GM19468 (cell line): ENCODE measurements at regions not wholly inside any gene's neighbourhood (a gene's known extent, or its start where the extent isn't known, plus 50 kb on each side); places are given as distances from the start of the nearest gene placed in this dataset.
"Not testable (repeated sequence)": the region's sequence is repeated elsewhere in the genome, so short reads cannot be mapped to it uniquely, and the experiment has no call there.

Source experiments
- ATAC-seq: cut with Tn5 transposase; IDR thresholded peaks from one replicate; pipeline ENCODE4 v1.9.1; 2021; ENCODE audit warnings: mild to moderate bottlenecking, moderate library complexity, moderate number of reproducible peaks; ENCODE audit not compliant: unreplicated experiment; ENCODE audit errors: extremely low read depth

DNA sequence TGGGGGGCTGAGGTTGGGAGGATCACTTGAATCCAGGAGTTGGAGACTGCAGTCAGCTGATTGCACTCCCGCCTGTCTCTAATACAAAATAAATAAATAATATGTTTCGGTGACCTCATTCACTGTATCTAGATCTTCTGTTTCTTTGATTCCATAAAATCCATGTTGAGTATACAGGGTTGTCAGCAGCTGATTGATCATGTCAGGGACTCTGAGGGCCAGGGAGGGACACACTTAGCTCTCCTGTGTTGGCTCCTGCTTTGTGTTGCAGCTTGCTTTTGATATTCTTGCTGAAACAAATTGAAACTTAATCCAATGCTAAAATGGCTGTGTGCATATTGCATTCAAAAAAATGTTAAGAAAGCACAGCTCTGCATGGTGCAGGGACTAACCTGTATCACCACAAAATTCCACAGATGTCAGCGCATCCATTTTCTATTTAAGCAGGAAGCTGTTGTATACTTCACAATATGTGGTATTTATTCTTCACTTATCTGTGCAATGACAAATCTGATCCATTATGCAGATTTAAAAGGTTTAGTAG, 454.5 kb downstream of the CDH11 start:
- no peak for ATAC-seq

DNA sequence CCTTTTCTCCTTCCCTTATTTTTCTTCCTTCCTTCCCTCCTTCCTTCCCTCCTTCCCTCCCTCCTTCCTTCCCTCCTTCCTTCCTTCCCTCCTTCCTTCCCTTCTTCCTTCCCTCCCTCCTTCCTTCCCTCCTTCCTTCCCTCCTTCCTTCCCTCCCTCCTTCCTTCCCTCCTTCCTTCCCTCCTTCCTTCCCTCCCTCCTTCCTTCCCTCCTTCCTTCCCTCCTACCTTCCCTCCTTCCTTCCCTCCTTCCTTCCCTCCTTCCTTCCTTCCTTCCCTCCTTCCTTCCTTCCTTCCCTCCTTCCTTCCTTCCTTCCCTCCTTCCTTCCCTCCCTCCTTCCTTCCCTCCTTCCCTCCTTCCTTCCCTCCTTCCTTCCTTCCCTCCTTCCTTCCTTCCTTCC, 459.6 kb downstream of the CDH11 start:
- not testable (repeated sequence) for ATAC-seq

DNA sequence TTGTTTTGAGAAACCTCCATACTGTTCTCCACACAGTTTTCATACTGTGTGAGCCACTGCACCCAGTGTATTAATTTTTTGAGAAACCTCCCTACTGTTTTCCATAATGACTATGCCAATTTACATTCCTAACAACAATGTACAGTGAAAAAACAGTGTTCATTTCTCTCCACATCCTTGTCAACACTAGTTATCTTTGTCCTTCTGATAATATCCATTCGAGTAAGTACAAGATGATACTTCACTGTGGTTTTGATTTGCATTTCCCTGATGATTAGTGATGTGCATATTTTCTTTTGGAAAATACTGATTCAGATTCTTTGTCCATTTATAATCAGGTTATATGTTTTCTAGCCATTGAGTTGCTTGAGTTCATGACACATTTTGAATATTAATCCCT, 462.0 kb downstream of the CDH11 start:
- ATAC-seq = no peak

DNA sequence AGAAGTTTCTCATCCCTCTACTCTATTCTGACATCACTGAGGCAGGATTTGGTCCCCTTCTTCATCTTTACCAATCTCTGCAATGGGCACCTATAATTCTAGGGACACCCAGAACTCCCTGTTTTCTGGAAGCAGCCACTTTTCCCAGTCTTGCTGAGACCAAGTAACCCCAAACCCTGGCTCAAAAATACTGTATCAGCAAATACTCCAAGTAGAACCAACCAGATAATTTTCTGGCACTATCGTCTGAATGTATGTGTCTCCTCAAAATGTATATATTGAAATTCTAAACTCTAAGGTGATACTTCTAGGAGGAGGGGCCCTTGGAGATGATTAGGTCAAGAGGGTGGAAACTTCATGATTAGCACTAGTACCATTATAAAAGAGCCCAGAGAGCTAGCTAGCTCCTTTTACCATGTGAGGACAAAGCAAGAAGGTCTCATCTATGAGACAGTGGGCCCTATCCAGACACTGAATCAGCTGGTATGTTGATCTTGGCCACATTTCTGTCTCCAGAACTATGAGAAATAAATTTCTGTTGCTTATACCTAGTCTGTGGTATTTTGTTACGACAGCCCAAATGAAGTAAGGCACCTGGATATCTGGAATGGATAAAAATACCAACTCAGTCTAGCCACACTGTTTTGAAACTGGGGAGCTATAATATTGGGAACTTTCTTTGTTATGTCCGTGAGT, 464.4 kb downstream of the CDH11 start:
- ATAC-seq = no peak

DNA sequence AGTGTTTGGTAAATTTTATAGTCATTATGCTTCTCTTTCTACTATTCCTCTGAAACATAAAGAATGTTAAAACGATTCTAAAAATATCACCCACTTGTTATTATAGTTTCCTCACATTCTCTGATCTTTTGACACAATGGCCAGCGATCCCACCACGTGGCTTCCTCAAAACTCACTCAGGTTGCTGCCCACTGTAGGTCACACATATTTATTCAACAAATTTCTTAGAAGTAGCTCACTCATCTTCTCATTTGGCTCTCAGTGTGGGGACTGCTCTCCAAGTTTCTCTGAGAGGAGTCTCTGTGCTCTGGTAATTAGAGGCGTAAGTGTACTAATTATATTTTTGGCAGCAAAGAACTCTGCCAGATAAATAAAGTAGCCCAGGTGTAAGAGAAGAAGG, 465.4 kb downstream of the CDH11 start:
- no peak for ATAC-seq

DNA sequence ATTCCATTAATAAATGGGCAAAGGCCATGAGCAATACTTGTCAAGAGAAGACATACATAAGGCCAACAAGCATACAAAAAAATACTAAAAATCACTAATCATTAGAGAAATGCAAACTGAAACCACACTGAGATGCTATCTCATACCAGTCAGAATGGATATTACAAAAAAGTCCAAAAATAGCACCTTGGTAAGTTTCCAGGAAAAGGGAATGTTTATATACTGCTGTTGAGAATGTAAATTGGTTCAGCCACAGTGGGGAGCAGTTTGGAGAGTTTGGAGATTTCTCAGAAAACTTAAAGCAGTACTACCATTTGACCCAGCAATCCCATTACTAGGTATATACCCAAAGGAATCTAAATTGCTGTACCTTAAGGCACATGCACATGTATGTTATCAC, 467.7 kb downstream of the CDH11 start:
- ATAC-seq = no peak

DNA sequence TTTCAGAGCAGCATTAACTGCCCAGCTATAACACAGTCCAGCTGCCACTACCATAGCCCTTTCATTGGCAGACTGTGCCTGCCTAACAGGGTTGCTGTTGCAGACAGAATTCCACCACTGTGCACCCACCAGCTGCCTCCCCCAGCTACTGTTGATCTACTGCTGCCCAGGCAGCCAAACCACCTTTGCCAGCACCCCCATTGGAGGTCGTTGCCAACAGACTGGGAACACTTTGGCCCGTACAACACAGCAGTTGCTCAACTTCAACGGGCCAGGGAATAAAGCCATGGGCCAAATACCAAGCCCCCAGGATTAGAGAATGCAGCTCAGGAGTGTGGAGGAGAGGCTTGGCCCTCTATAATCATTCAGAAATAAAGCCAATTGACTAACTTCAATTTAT, 473.6 kb downstream of the CDH11 start:
- no peak for ATAC-seq

DNA sequence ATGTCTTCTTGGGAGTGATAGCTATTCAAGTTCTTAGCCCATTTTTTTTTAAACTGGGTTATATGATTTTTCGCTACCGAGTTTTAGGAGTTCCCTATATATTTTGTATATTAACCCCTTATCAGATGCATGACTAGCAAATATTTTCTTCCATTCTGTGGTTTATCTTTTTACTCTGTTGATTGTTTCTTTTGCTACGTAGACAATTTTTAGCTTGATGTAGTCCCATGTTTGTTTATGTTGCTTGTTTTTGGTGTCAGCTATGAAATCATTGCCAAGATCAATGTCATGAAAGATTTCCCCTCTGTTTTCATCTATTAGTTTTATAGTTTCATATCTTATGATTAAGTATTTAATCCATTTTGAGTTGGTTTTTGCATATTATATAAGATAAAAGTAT, 480.5 kb downstream of the CDH11 start:
- no peak for ATAC-seq

DNA sequence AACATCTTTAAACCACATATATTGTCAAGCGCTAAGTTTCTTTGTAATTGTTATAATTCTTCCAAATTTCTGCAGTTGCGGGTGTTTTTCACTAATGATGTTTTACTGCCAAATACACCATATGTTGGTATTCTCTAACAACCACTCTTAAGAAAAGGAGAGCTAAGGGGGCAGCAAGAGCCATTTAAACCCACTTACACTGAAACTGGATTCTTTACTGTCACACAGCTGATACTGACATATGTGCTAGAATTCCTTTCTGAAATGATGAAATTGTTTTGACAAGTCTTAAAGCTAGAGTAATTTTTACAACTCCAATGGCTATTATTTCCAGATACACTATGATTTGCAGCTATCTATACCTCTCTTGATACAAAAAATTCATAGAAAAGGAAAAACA, 483.1 kb downstream of the CDH11 start:
- no peak for ATAC-seq

DNA sequence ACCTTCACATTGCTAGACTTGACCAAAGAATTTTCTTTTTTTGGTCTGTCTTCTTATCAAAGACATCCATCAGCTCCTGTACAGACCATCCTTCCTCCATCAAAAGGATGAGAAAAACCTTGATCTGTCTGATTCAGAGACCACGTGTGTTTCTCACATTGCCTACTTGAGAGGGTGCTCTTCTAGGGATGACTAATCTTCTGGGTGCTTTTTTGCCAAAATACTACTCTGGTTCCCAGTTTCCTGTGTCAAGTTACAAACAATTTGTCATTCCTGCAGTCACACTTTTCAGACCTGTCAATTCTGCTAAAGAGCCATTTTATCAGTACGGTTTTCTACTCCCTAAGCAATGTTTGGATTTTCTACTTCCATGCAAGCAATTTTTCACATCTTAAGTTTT, 492.2 kb downstream of the CDH11 start:
- no peak for ATAC-seq

DNA sequence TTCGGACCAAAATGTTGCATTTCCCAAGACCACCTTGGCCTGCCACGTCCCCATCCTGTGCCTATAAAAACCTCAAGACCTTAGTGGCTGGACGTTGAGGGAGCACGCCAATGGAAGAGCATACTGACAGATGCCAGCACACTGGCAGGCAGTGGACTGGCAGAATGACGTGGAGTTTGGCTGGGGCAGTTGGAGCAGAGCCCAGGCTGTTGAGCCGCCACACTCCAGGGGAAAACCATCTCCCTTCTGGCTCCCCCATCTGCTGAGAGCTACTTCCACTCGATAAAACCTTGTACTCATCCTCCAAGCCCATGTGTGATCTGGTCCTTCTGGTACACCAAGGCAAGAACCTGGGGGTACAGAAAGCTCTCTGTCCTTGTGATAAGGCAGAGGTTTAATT, 494.1 kb downstream of the CDH11 start:
- no peak for ATAC-seq

DNA sequence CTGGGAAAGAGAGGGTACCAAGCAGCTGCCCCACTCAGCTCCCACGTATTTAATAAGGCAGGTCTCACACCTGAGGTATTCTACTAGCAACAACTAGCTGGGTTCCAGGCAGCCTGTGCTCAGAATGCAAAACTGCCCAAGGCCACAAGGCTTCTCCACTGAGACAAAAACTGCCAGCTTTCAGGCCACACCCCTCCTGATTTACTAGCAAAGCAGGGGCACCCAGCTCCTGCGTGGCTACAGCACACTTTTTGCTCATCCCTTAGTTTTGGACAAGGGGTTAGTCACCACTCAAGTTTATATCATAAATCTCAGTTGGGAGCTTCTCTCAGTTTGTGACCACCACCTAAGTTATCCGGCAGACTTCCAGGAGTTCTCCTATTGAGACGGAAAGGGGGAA, 494.6 kb downstream of the CDH11 start:
- no peak for ATAC-seq

DNA sequence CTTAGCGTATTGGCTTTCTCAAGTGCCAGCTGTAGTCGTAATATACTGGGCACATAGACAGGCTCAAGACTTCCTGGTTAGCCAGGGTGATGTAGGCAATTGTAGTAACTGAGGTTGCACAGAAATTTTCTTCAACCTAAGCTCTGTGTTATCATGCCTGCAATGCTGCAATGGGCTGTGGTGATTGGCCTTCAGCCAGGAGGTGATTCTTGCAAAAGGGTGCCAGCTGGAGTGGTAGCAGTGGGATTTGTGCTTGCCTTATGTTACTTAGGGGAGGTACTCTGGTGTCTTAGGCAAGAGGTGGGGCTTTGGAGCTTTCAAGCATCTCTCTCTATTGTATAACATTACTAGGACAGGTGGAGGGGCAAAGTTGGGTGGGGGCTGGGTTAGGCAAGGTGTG, 495.1 kb downstream of the CDH11 start:
- no peak for ATAC-seq

DNA sequence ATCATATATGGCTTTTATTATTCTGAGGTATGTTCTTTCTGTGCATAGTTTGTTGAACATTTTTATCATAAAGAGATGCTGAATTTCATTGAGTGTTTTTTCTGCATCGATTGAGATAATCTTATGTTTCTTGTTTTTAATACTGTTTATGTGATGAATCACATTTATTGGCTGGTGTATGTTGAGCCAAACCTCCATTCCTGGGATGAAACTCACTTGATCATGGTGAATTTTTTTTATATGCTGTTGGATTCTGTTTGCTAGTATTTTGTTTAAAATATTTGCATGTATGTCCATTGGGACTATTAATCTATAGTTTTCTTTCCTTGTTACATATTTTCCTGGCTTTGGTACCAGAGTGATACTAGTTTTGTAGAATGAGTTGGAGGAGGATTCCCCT, 500.2 kb downstream of the CDH11 start:
- ATAC-seq = no peak

DNA sequence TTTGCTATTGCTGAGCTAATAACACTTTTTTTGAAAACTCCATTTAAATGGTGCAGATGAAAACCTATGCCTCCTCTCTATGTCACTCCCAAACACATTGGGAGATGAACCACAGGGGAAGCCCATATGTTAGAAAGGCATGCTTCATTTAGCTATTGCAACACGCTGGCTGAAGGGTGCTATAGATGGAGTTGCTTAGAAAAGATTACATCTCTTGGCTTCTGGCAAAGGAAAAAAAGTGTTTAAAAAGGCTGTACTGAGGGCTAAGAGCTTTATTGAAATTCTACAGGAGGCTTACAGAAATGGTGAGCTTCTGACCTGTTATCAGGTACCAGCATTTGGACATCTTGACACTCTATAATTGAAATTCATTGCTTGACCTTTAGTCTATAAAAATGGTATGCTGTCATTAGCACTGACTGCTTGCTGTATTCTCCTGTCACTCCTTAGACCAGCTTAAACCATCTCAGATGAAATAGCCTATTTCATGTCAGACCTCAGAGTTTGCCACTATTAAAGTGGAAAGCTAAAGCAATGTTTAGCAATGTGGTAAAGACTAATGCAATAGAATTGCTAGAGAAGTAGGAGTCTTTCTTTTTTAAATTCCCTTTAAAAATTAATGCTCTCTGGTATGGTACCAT, 503.9 kb downstream of the CDH11 start:
- ATAC-seq = no peak

DNA sequence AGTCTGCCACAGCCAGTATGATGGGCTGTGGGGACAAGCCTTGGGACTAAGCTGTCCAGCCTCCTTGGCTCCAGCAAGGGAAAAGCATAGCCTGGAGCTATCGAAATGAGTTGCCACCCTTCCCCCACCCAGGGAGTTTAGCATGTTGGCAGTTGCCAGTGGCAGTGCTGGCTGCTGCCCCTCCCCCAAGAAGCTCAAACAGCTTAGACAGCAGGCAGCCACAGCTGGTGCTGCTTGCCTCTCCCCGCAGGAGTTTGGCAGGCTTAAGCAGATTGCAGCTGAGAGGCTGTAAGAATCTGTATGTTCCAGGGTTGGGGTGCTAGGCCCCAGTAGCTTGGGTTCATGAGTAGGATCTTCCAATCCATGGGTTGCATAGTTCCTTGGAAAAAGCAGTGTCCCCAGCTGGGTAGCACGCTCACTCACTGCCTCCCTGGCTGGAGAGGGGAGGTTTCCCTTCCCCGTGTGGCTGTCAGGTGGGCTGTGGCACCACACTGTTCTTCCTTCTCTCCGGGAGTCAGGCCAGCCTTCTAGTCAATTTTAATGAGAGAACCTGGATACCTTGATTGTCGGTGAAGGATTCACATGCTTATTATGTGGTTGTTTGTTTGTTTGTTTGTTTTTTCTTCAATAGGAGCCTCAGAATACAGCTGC, 506.1 kb downstream of the CDH11 start:
- ATAC-seq = no peak

DNA sequence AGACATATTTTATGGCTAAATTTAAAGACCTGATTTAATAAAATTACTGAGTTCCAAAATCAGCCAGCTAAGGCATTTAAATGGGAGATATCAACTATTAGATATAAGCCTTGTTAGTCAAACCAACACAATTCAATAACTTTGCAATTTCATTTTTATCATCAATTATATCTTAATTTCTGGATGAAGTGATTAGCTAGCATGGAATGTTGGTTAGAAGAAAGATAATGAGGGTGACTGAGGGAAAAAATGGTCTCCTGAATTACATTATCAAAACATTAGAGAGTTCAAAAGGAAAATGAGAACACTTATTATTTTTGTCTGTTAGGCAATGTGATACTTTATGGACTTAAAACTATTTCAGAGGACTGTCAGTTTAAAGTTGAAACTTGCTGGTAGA, 525.7 kb downstream of the CDH11 start:
- ATAC-seq = no peak

DNA sequence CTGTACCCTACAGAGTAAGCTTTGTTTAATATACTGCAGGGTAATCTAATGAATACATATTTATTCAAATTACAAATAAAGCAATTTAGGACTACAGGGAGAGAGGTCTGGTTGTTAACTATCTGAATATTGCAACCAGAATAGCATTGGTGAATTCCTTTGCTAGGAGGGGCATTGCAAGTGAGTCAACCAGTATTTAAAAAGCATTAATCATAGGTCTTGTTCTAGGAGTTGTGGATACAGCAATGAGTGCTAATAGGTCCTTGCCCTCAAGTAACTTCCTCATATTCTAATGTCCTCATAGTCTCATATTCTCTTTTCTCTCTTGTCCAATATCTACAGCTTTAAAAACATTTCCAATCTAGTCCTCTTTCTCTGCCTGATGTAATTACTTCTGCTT, 531.4 kb downstream of the CDH11 start:
- no peak for ATAC-seq

DNA sequence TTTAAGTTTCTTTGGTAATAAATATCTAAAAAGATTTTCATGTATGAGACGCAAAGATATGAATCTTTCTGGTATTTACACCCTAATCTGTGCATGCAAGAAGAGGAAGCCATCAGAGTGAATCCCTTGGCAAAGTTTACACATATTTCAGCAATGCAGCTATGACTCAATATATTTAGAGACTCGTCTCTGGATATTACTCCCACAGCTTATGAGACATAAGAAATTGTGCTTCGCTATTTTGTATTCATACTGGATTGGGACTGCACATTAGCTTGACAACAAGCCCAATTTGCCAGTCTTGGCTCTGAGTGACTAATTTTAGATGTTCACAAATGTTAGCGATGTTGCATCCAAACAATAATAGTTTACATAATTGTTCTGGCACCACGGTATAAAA, 532.0 kb downstream of the CDH11 start:
- ATAC-seq = no peak

DNA sequence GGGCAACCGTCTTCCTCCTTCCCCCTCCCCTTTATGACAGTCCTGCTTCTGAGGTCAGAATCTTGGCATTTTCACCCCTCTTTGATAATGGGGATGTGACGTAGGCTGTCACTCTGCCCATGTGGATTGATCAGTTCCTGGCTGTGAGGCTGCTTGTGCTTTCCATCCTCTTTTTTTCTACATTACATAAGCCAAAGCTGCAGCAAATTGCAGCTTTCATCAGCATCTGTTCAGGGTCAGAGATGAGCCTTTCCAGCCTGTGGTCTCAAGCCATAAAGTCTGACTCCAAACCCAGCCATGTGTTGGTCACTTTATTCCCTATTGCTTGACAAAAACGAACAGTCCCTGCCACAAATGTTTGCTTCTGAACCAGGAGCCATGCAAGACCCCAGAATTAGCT, 535.1 kb downstream of the CDH11 start:
- no peak for ATAC-seq

DNA sequence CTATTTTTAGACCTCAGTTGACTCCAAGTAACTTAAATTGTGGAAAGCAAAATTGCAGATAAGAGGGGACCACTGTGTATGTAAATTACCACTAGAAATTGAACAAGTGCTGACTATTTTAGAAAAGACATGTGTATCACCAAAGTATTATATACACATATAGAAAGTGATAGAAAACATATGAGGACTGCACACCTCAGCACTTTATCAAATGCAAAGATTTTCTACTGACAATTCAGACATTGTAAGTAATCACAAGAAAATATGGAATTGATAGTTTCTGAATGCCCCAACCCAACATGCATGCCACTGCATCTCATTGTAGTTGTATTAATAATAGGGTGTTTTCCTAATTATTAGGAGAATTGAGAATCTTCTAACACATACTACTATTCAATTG, 536.5 kb downstream of the CDH11 start:
- ATAC-seq = no peak

DNA sequence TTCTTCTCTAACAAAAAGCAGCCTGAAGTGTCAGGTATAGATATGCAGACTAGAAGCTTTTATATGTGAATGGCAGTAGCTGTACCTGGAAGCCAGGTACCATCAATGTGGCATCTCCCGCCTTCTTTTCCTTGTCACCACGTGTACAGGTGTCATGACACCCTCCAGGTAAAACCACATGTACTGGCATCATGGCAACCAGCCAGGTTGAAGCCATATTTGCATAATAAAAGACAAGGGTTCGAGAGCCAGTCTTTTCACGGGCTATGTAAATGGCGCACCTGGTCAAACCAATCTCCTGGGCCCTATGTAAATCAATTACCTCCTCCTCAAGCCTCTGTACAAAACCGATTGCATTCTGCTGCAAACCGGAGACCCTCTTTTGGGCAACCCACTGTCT, 541.3 kb downstream of the CDH11 start:
- no peak for ATAC-seq
